ENCODE measurements at regions not wholly inside any gene's neighbourhood (a gene's known extent, or its start where the extent isn't known, plus 50 kb on each side); places are given as distances from the start of the nearest gene placed in this dataset.

GRCh38 chr12:20050221-20050620, 318.1 kb upstream of the PDE3A start:
- no peaks in the 10 kb centered on the region for H3K36me3 ChIP-seq (ENCODE audit: control insufficient read depth, insufficient read depth, low read length)

More at GRCh38 chr12:20050221-20050620, 318.1 kb upstream of the PDE3A start:
- BruUV-seq (replicated peaks), result no TSS peak
- H2AK5ac ChIP-seq (ENCODE audit: low read depth, low read length), result no peak overlapping the region
- no peak overlapping the region for H3K14ac ChIP-seq (replicated peaks; ENCODE audit: low read depth, low read length)
- no peak overlapping the region for H3K9ac ChIP-seq (ENCODE audit: low read depth, low read length)
- H3K9me1 ChIP-seq (ENCODE audit: insufficient read depth, low read length), result no peaks in the 10 kb centered on the region
- H3K27me3 ChIP-seq (ENCODE audit: control insufficient read depth, insufficient read depth, low read length), result no peaks in the 10 kb centered on the region
- CTCF ChIA-PET, result no interaction called here
- no peaks in the 10 kb centered on the region for H3K79me1 ChIP-seq (ENCODE audit: low read depth in 1 of 2, low read length in 2 of 2)
- H3K4me3 ChIP-seq (ENCODE audit: insufficient read depth, low read depth, low read length), result no peak overlapping the region
- no peaks in the 10 kb centered on the region for H3K9me3 ChIP-seq (ENCODE audit: control insufficient read depth, insufficient read depth, low read length)
- H4K91ac ChIP-seq (ENCODE audit: insufficient read depth, low read depth, low read length), result no peak overlapping the region
- no peak overlapping the region for H2BK5ac ChIP-seq (ENCODE audit: low read depth, low read length, poor library complexity, severe bottlenecking)
- H3K4me1 ChIP-seq (ENCODE audit: control insufficient read depth, insufficient read depth, low read length), result no peaks in the 10 kb centered on the region
- H4K8ac ChIP-seq (ENCODE audit: low read depth in 2 of 2, low read length in 2 of 2), result no peak overlapping the region
- no peaks in the 10 kb centered on the region for H4K20me1 ChIP-seq (ENCODE audit: insufficient read depth, low read length)
- no CpG with 5 or more reads among the region's 3 CpGs for WGBS, 2 experiments (ENCODE audit: extremely low coverage in 2 of 2, insufficient read length in 1 of 2)
- no peak overlapping the region for H2BK20ac ChIP-seq (ENCODE audit: low read depth, low read length)
- no peak overlapping the region for H3K4ac ChIP-seq (ENCODE audit: low read depth, low read length)
- POLR2A ChIA-PET (ENCODE audit: unreplicated experiment), result no interaction called here
- ATAC-seq (ENCODE audit: low read depth) (peak; percentile 69), DNase-seq (no peak)
- H3K4me2 ChIP-seq (ENCODE audit: low read depth, low read length), result no peak overlapping the region
- no peak overlapping the region for H2BK120ac ChIP-seq (ENCODE audit: low read depth, low read length)
- no peak overlapping the region for H2AK9ac ChIP-seq (replicated peaks; ENCODE audit: low read depth, low read length, poor library complexity)
- no peak overlapping the region for H3K23ac ChIP-seq (ENCODE audit: low read depth, low read length)
- TF ChIP-seq MXI1 (IDR thresholded peaks at IDR 0.05; ENCODE audit: borderline replicate concordance, low read depth, low read length), result no peak
- TF ChIP-seq CTCF (conservative IDR thresholded peaks at IDR 0.05; ENCODE audit: low read depth, low read length), result no peak
- TF ChIP-seq NFE2L2 (IDR thresholded peaks at IDR 0.05; ENCODE audit: low read depth, low read length), result no peak
- no peak for TF ChIP-seq CHD1 (IDR thresholded peaks at IDR 0.05; ENCODE audit: low read depth, low read length)
- no peak for TF ChIP-seq ELK1 (IDR thresholded peaks at IDR 0.05; ENCODE audit: borderline replicate concordance, low read depth, low read length)
- no peak for TF ChIP-seq RCOR1 (IDR thresholded peaks at IDR 0.05; ENCODE audit: insufficient replicate concordance, low read length)
- TF ChIP-seq SMC3 (IDR thresholded peaks at IDR 0.05; ENCODE audit: low read depth, low read length), result no peak
- TF ChIP-seq CEBPB (IDR thresholded peaks at IDR 0.05; ENCODE audit: low read depth, low read length), result no peak
- TF ChIP-seq POLR2A (IDR thresholded peaks at IDR 0.05; ENCODE audit: low read depth, low read length), result no peak
- TF ChIP-seq BHLHE40 (IDR thresholded peaks at IDR 0.05; ENCODE audit: low read depth, low read length), result no peak
- no peak for TF ChIP-seq MAZ (IDR thresholded peaks at IDR 0.05; ENCODE audit: borderline replicate concordance, low read depth, low read length)
- TF ChIP-seq RAD21 (IDR thresholded peaks at IDR 0.05; ENCODE audit: low read length), result no peak
- no peak for TF ChIP-seq FOS (IDR thresholded peaks at IDR 0.05; ENCODE audit: low read depth, low read length)
- TF ChIP-seq RFX5 (IDR thresholded peaks at IDR 0.05; ENCODE audit: low read depth, low read length), result no peak
- no peak for TF ChIP-seq USF2 (IDR thresholded peaks at IDR 0.05; ENCODE audit: low read depth, low read length)
- TF ChIP-seq MAFK (IDR thresholded peaks at IDR 0.05; ENCODE audit: low read depth, low read length), result no peak
- dilution Hi-C loops (cut with HindIII; ENCODE audit: low sequenced_read_pairs, unreplicated experiment) (no loop called here), in situ Hi-C loops (cut with MboI; ENCODE audit: low sequenced_read_pairs) (no loop called here), intact Hi-C loops (cut with micrococcal nuclease) (no loop called here)
- no peak overlapping the region for H3K56ac ChIP-seq (ENCODE audit: extremely low read depth, insufficient read depth, low read length)
- H3K18ac ChIP-seq (ENCODE audit: low read depth, low read length), result no peak overlapping the region
- no peak overlapping the region for H2BK15ac ChIP-seq (ENCODE audit: low read depth, low read length)
- H2AFZ ChIP-seq (replicated peaks; ENCODE audit: low read length, poor library complexity), result no peak overlapping the region
- no peak overlapping the region for H4K5ac ChIP-seq (ENCODE audit: low read depth, low read length)
- H3K27ac ChIP-seq (ENCODE audit: insufficient read depth, low read length), result no peak overlapping the region
